Effector memory CD8-positive, alpha-beta T cell (primary cell): ENCODE measurements at regions not wholly inside any gene's neighbourhood (a gene's known extent, or its start where the extent isn't known, plus 50 kb on each side); places are given as distances from the start of the nearest gene placed in this dataset.

Experiments used
- ATAC-seq: fragments of 150-1000 bp; cut with Tn5 transposase; replicated peaks from 2 replicates; pipeline ENCODE4 v1.10.0; 2021; ENCODE audit warnings: mild to moderate bottlenecking, moderate library complexity
- DNase-seq, 3 experiments: peaks; one replicate each; pipeline ENCODE4 v3.0.0; 2021
- H3K27ac Mint-ChIP-seq, 2 donors: one replicate each; pipeline ENCODE4 v1.8.0; 2022; ENCODE audit warnings: mild to moderate bottlenecking in 2 of 2, mixed read lengths in 2 of 2, moderate library complexity in 2 of 2
- H3K27me3 Mint-ChIP-seq, 2 donors: one replicate each; pipeline ENCODE4 v1.8.0; 2022; ENCODE audit warnings: mixed read lengths in 2 of 2
- H3K36me3 Mint-ChIP-seq: one replicate; pipeline ENCODE4 v1.8.0; 2022; ENCODE audit warnings: mild to moderate bottlenecking, moderate library complexity, mixed read lengths; ENCODE audit not compliant: insufficient read depth
- H3K4me1 Mint-ChIP-seq, 2 donors: one replicate each; pipeline ENCODE4 v1.8.0; 2022; ENCODE audit warnings: low read depth in 2 of 2, mixed read lengths in 2 of 2
- H3K4me3 Mint-ChIP-seq, 2 donors: one replicate each; pipeline ENCODE4 v1.8.0; 2022; ENCODE audit warnings: mild to moderate bottlenecking in 2 of 2, mixed read lengths in 2 of 2, moderate library complexity in 2 of 2
- H3K9me3 Mint-ChIP-seq, 2 donors: one replicate each; pipeline ENCODE4 v1.8.0; 2022; ENCODE audit warnings: mixed read lengths in 2 of 2

GRCh38 chrX:111003118-111003517 is 92.9 kb upstream of the PAK3 start:
- peaks cover 0 to 3% of the 10 kb centered on the region in 2 donors for H3K4me1 Mint-ChIP-seq
- H3K27ac Mint-ChIP-seq, result no peak overlapping the region
- DNase-seq, result no peak
- peaks cover 0 to 17% of the 10 kb centered on the region in 2 donors for H3K27me3 Mint-ChIP-seq
- H3K4me3 Mint-ChIP-seq, result no peak overlapping the region
- no peaks in the 10 kb centered on the region for H3K9me3 Mint-ChIP-seq
- H3K36me3 Mint-ChIP-seq, result no peaks in the 10 kb centered on the region
- ATAC-seq, result no peak

- no peak overlapping the region for H3K4me3 Mint-ChIP-seq
- H3K4me1 Mint-ChIP-seq, result no peaks in the 10 kb centered on the region
- no peak overlapping the region for H3K27ac Mint-ChIP-seq
- H3K9me3 Mint-ChIP-seq, result no peaks in the 10 kb centered on the region
- ATAC-seq (no peak), DNase-seq (peak in 2 of 3 experiments; percentile 1 to 2)
- H3K36me3 Mint-ChIP-seq, result no peaks in the 10 kb centered on the region
- peaks cover 6 to 18% of the 10 kb centered on the region in 2 donors for H3K27me3 Mint-ChIP-seq
Measured at GRCh38 chrX:110992611-110993010, 103.4 kb upstream of the PAK3 start.

DNA sequence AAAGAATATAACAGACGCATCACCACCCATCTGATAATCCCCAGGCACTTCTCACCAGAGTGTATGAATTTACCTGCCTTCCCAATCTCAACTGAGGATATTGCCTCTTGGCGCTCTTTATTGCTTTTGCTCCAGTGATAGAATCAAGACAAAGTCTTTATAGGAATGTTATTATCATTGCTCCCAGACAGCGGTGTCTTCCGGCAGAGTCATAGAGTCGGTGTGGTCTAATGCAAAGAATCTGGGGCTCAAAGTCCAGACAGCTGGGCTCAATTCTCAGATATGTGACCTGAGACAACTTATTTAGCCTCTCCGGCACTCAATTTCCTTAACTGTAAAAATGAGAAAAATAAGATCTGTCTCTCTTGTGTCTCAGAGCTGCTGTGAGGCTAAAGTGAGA is 106.1 kb upstream of the PAK3 start:
- Mint-ChIP-seq H3K27ac (no peak overlapping the region), H3K4me3 (no peak overlapping the region), H3K9me3 (no peaks in the 10 kb centered on the region), H3K4me1 (no peaks in the 10 kb centered on the region), H3K27me3 (peaks cover 5 to 18% of the 10 kb centered on the region in 2 donors), H3K36me3 (no peaks in the 10 kb centered on the region)
- DNase-seq, result no peak
- ATAC-seq, result no peak

DNA sequence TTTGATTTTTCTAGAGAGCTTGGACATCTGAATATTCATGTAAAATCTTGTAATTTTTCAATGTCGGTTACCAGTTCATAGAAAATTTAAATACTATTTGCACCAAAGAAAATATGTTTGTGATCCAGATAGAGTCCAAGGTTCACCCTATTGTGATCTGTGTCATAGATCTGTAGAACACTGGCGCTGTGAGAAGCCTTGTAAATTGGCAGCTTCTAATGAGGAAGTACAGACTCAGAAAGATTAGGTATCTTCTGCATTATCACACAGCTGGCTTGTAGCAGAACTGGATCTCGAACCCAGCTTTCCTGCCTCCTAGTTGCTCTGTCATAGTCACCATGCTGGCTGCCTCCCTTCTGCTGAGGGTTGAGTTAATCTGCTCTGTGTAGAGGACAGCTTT is 106.5 kb upstream of the PAK3 start:
- no peak overlapping the region for H3K27ac Mint-ChIP-seq
- DNase-seq (no peak), ATAC-seq (no peak)
- no peaks in the 10 kb centered on the region for H3K9me3 Mint-ChIP-seq
- H3K27me3 Mint-ChIP-seq, result peaks cover 5 to 18% of the 10 kb centered on the region in 2 donors
- no peaks in the 10 kb centered on the region for H3K36me3 Mint-ChIP-seq
- H3K4me3 Mint-ChIP-seq, result no peak overlapping the region
- no peaks in the 10 kb centered on the region for H3K4me1 Mint-ChIP-seq

GRCh38 chrX:110987292-110987691 is 108.7 kb upstream of the PAK3 start:
- no peaks in the 10 kb centered on the region for H3K4me1 Mint-ChIP-seq
- H3K9me3 Mint-ChIP-seq, result no peaks in the 10 kb centered on the region
- H3K4me3 Mint-ChIP-seq, result no peak overlapping the region
- DNase-seq (no peak), ATAC-seq (no peak)
- peaks cover 5 to 17% of the 10 kb centered on the region in 2 donors for H3K27me3 Mint-ChIP-seq
- no peaks in the 10 kb centered on the region for H3K36me3 Mint-ChIP-seq
- H3K27ac Mint-ChIP-seq, result no peak overlapping the region

DNA sequence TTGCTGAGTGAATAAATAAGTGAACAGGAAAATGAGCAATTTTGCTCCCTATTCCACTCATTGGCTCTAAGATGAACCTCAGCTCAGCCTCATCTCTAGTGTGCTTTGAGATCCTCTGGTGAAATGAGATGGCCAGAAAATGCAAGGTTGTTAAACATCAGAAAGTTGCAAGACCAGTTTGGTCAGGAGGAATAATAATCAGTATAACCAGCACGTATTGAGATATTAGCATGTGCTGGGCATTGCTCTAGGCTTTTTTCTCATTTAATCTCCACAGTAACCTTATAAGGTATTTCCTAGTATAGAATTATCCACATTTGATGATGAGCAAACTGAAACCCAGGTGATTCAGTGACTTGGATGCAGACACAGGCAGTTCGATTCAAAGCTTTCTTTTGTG is 110.5 kb upstream of the PAK3 start:
- Mint-ChIP-seq H3K4me3 (no peak overlapping the region), H3K36me3 (no peaks in the 10 kb centered on the region), H3K27me3 (peaks cover 5 to 7% of the 10 kb centered on the region in 2 donors), H3K4me1 (no peaks in the 10 kb centered on the region), H3K27ac (no peak overlapping the region), H3K9me3 (no peaks in the 10 kb centered on the region)
- DNase-seq (no peak), ATAC-seq (no peak)

GRCh38 chrX:110983024-110983423 is 113.0 kb upstream of the PAK3 start:
- DNase-seq, result no peak
- H3K9me3 Mint-ChIP-seq, result no peaks in the 10 kb centered on the region
- peaks cover 0 to 5% of the 10 kb centered on the region in 2 donors for H3K27me3 Mint-ChIP-seq
- no peak for ATAC-seq
- H3K36me3 Mint-ChIP-seq, result no peaks in the 10 kb centered on the region
- no peak overlapping the region for H3K27ac Mint-ChIP-seq
- no peak overlapping the region for H3K4me3 Mint-ChIP-seq
- H3K4me1 Mint-ChIP-seq, result no peaks in the 10 kb centered on the region

- no peak overlapping the region for H3K4me3 Mint-ChIP-seq
- H3K27me3 Mint-ChIP-seq, result no peaks in the 10 kb centered on the region
- ATAC-seq (no peak), DNase-seq (no peak)
- H3K36me3 Mint-ChIP-seq, result no peaks in the 10 kb centered on the region
- no peaks in the 10 kb centered on the region for H3K9me3 Mint-ChIP-seq
- no peaks in the 10 kb centered on the region for H3K4me1 Mint-ChIP-seq
- H3K27ac Mint-ChIP-seq, result no peak overlapping the region
Measured at GRCh38 chrX:110966839-110967238, 129.2 kb upstream of the PAK3 start.

DNA sequence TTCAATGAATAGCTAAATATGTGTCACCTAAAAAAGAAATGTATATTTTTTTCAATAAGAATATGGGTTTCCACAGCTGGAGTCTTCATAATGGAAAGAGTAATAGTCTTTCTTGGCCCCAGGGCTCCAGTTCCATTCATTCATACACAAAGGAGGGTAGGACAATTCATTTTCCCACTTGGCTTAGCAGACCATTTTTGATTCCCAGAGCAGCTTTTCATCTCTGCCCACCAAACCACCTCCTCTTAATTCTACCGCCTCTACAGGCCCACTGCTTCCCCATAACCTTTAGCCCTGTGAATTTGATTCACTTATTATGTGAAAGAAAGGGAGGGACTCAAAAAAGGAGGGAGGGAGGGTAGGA is 129.9 kb upstream of the PAK3 start:
- Mint-ChIP-seq H3K4me3 (no peak overlapping the region), H3K36me3 (no peaks in the 10 kb centered on the region), H3K9me3 (no peaks in the 10 kb centered on the region), H3K27ac (no peak overlapping the region), H3K27me3 (no peaks in the 10 kb centered on the region), H3K4me1 (no peaks in the 10 kb centered on the region)
- no peak for ATAC-seq
- no peak for DNase-seq

GRCh38 chrX:110965409-110966090 is 130.4 kb upstream of the PAK3 start:
- Mint-ChIP-seq H3K9me3 (no peaks in the 10 kb centered on the region), H3K27ac (no peak overlapping the region), H3K4me3 (no peak overlapping the region), H3K4me1 (no peaks in the 10 kb centered on the region), H3K27me3 (no peaks in the 10 kb centered on the region), H3K36me3 (no peaks in the 10 kb centered on the region)
- DNase-seq, result no peak
- no peak for ATAC-seq

GRCh38 chrX:110964786-110965185 is 131.2 kb upstream of the PAK3 start:
- Mint-ChIP-seq H3K27me3 (no peaks in the 10 kb centered on the region), H3K9me3 (no peaks in the 10 kb centered on the region), H3K4me1 (no peaks in the 10 kb centered on the region), H3K36me3 (no peaks in the 10 kb centered on the region), H3K27ac (no peak overlapping the region), H3K4me3 (no peak overlapping the region)
- ATAC-seq (no peak), DNase-seq (no peak)

- Mint-ChIP-seq H3K36me3 (no peaks in the 10 kb centered on the region), H3K4me1 (no peaks in the 10 kb centered on the region), H3K27me3 (no peaks in the 10 kb centered on the region), H3K9me3 (no peaks in the 10 kb centered on the region), H3K27ac (no peak overlapping the region), H3K4me3 (no peak overlapping the region)
- DNase-seq (no peak), ATAC-seq (no peak)
Measured at GRCh38 chrX:110962451-110962850, 133.5 kb upstream of the PAK3 start.

- Mint-ChIP-seq H3K4me3 (no peak overlapping the region), H3K27ac (no peak overlapping the region)
- no peak for ATAC-seq
Measured at GRCh38 chrX:110955706-110956105, 140.3 kb upstream of the PAK3 start.

DNA sequence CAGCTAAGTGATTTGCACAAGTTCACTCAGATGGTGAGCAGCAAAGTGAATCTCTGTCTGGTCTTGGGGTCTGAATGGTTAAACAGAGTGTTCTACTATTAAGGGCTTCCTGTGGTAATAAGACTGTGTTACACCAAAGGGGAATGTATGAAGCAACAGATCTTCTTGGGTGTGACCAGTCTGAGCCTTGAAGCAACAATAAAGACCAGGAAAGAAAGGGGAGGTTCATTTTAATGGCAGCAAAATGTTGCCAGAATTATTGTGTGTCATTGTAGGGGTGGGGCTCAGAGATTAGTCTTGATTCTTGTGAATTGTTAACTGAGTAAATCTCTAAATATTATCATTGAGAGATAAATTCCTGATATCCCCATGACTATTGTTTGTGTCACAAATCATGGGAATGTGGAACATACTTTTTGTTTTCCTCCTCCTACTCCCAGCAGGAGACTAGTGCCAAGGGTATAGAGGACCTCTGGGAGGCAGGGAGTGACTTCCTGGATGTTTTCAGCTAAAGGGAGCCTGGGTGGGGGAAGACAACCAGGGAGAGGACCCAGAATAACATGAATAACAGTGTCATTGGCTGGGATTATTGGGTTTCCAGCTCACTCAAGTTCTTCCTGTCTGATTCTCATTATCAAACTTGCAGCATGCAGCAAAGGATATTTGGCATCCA is 141.4 kb upstream of the PAK3 start:
- H3K4me1 Mint-ChIP-seq, result no peaks in the 10 kb centered on the region
- ATAC-seq (no peak), DNase-seq (no peak)
- no peaks in the 10 kb centered on the region for H3K9me3 Mint-ChIP-seq
- no peaks in the 10 kb centered on the region for H3K36me3 Mint-ChIP-seq
- H3K27me3 Mint-ChIP-seq, result no peaks in the 10 kb centered on the region
- H3K4me3 Mint-ChIP-seq, result no peak overlapping the region
- H3K27ac Mint-ChIP-seq, result no peak overlapping the region

More at GRCh38 chrX:110955706-110956105, 140.3 kb upstream of the PAK3 start:
- no peaks in the 10 kb centered on the region for H3K9me3 Mint-ChIP-seq
- H3K4me1 Mint-ChIP-seq, result no peaks in the 10 kb centered on the region
- DNase-seq, result no peak
- H3K36me3 Mint-ChIP-seq, result no peaks in the 10 kb centered on the region
- no peaks in the 10 kb centered on the region for H3K27me3 Mint-ChIP-seq
